ENCODE measurements at regions not wholly inside any gene's neighbourhood (a gene's known extent, or its start where the extent isn't known, plus 50 kb on each side); places are given as distances from the start of the nearest gene placed in this dataset.

DNA sequence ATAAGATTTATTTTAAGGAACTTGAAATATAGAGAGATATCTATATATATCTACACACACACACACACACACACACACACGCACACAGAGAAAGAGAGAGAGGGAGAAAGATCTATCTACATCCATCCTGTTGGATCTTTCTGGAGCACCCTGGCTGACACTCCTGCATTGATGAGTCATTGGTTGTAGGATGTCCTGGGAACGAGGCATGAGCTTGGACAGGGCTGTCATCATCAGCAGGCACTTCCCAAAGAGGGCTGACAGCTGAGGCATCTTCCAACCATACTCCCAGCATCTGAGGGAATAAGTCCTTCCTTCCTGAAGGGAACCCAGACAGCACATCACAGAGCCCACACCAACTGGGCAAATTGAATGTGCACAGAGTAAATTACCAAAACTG, 99.1 kb upstream of the ERG start:
- TF ChIP-seq, protein P1, sequence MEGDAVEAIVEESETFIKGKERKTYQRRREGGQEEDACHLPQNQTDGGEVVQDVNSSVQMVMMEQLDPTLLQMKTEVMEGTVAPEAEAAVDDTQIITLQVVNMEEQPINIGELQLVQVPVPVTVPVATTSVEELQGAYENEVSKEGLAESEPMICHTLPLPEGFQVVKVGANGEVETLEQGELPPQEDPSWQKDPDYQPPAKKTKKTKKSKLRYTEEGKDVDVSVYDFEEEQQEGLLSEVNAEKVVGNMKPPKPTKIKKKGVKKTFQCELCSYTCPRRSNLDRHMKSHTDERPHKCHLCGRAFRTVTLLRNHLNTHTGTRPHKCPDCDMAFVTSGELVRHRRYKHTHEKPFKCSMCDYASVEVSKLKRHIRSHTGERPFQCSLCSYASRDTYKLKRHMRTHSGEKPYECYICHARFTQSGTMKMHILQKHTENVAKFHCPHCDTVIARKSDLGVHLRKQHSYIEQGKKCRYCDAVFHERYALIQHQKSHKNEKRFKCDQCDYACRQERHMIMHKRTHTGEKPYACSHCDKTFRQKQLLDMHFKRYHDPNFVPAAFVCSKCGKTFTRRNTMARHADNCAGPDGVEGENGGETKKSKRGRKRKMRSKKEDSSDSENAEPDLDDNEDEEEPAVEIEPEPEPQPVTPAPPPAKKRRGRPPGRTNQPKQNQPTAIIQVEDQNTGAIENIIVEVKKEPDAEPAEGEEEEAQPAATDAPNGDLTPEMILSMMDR (IDR thresholded peaks at IDR 0.05): no peak
- no peak for TF ChIP-seq POLR2A (IDR thresholded peaks at IDR 0.05)
